Endothelial cell of umbilical vein (primary cell): ENCODE measurements at regions not wholly inside any gene's neighbourhood (a gene's known extent, or its start where the extent isn't known, plus 50 kb on each side); places are given as distances from the start of the nearest gene placed in this dataset.

Experiments used
- BruUV-seq: library from RNA; stranded (reverse); fragments of 400-500 nt; replicated peaks from 2 replicates; lab custom pipeline; 2021; lab: Mats Ljungman, UMichigan
- CTCF ChIA-PET: fragments of 300-600, 350-600 bp; sonication (Branson Sonifier 250); formaldehyde crosslinking; loops from one replicate; lab custom pipeline; 2021; ENCODE audit warnings: antibody characterized with exemption, inconsistent platforms; lab: Charles Lee
- POLR2A ChIA-PET: fragments of 300-600, 350-600 bp; sonication (Branson Sonifier 250); formaldehyde crosslinking; loops from one replicate; lab custom pipeline; 2021; ENCODE audit warnings: antibody characterized with exemption, inconsistent platforms; lab: Charles Lee
- DNase-seq: peaks from one replicate; pipeline ENCODE4 v3.0.0-alpha.2; 2011; ENCODE audit warnings: low read depth, low spot score
- FAIRE-seq: peaks from 2 replicates; lab custom pipeline; 2011; peaks lifted over from hg19 to GRCh38; lab: Jason Lieb, UNC
- H2AFZ ChIP-seq: 2 replicates; pipeline ENCODE4 v1.6.0; 2012; ENCODE audit warnings: low read depth, low read length, control low read depth, inconsistent platforms
- H3K27ac ChIP-seq: 2 replicates; pipeline ENCODE4 v1.5.1; 2011; ENCODE audit warnings: low read depth, mild to moderate bottlenecking, control low read depth, low read length, moderate library complexity; ENCODE audit not compliant: insufficient read depth
- H3K27me3 ChIP-seq, 2 experiments: 2 replicates each; pipeline versions ENCODE4 v1.6.0 to v1.6.1; 2011; ENCODE audit warnings: low read length in 2 of 2, mixed read lengths in 1 of 2; ENCODE audit not compliant: control insufficient read depth in 2 of 2, insufficient read depth in 2 of 2
- H3K36me3 ChIP-seq, 2 experiments: 2 replicates in 1 of 2; 3 replicates in 1 of 2; pipeline ENCODE4 v1.5.1; 2011; ENCODE audit warnings: low read length in 2 of 2, mild to moderate bottlenecking in 1 of 2, moderate library complexity in 1 of 2; ENCODE audit not compliant: control insufficient read depth in 2 of 2, insufficient read depth in 2 of 2; ENCODE audit errors: extremely low read depth in 1 of 2
- H3K4me1 ChIP-seq: 3 replicates; pipeline ENCODE4 v1.5.1; 2011; ENCODE audit warnings: mild to moderate bottlenecking, low read length; ENCODE audit not compliant: control insufficient read depth, insufficient read depth; ENCODE audit errors: extremely low read depth
- H3K4me2 ChIP-seq: 2 replicates; pipeline ENCODE4 v1.6.1; 2011; ENCODE audit warnings: low read length, control low read depth, mixed read lengths; ENCODE audit not compliant: insufficient read depth
- H3K4me3 ChIP-seq, 3 experiments: fragments of 200-600 bp in 1 of 3; sonication (generic), shearing (Covaris generic) in 1 of 3; replicated peaks in 1 of 3; 2 replicates each; pipeline ENCODE4 v1.5.1; 2011 to 2016; ENCODE audit warnings: control low read depth in 3 of 3, low read length in 3 of 3, mild to moderate bottlenecking in 2 of 3, inconsistent platforms in 1 of 3, low read depth in 1 of 3, moderate library complexity in 1 of 3; ENCODE audit not compliant: insufficient read depth in 1 of 3
- H3K79me2 ChIP-seq: 2 replicates; pipeline ENCODE4 v1.6.0; 2012; ENCODE audit warnings: low read length, inconsistent platforms; ENCODE audit not compliant: control insufficient read depth, insufficient read depth
- H3K9ac ChIP-seq: replicated peaks from 2 replicates; pipeline ENCODE3; 2011; ENCODE audit warnings: low read length, control low read depth; ENCODE audit not compliant: insufficient read depth; ENCODE audit errors: extremely low read depth
- H3K9me1 ChIP-seq: replicated peaks from 3 replicates; pipeline ENCODE4 v1.6.0; 2011; ENCODE audit warnings: mild to moderate bottlenecking, low read length; ENCODE audit not compliant: control insufficient read depth, insufficient read depth; ENCODE audit errors: extremely low read depth
- H3K9me3 ChIP-seq: replicated peaks from 2 replicates; pipeline ENCODE4 v1.5.1; 2012; ENCODE audit warnings: low read length, inconsistent platforms; ENCODE audit not compliant: control insufficient read depth, insufficient read depth
- H4K20me1 ChIP-seq: replicated peaks from 2 replicates; pipeline ENCODE3; 2011; ENCODE audit warnings: mild to moderate bottlenecking, low read length; ENCODE audit not compliant: control insufficient read depth, insufficient read depth; ENCODE audit errors: extremely low read depth
- EZH2 ChIP-seq: IDR thresholded peaks from 2 replicates; pipeline ENCODE4 v1.6.1; 2012; ENCODE audit warnings: borderline replicate concordance, low read depth, mild to moderate bottlenecking, moderate library complexity, low read length, inconsistent platforms; ENCODE audit not compliant: severe bottlenecking
- FOS ChIP-seq: IDR thresholded peaks from 2 replicates; pipeline ENCODE4 v1.6.1; 2011; ENCODE audit warnings: mild to moderate bottlenecking, low read length, moderate library complexity, borderline replicate concordance; ENCODE audit not compliant: insufficient read depth
- GATA2 ChIP-seq: IDR thresholded peaks from 2 replicates; pipeline ENCODE4 v1.7.0; 2011; ENCODE audit warnings: low read depth, mild to moderate bottlenecking, moderate library complexity, mixed read lengths, low read length; ENCODE audit not compliant: insufficient read length, insufficient read depth
- JUN ChIP-seq: IDR thresholded peaks from 2 replicates; pipeline ENCODE4 v1.6.1; 2011; ENCODE audit warnings: borderline replicate concordance, low read depth; ENCODE audit not compliant: insufficient read length, insufficient read depth
- MAX ChIP-seq: IDR thresholded peaks from 2 replicates; pipeline ENCODE4 v1.6.1; 2011; ENCODE audit not compliant: insufficient read depth, insufficient read length
- MYC ChIP-seq: IDR thresholded peaks from one replicate; pipeline ENCODE4 v1.6.1; 2011; ENCODE audit warnings: mild to moderate bottlenecking, low read depth, low read length
- POLR2A ChIP-seq: IDR thresholded peaks from 2 replicates; pipeline ENCODE4 v1.6.1; 2012; ENCODE audit warnings: low read depth, mild to moderate bottlenecking, control low read depth, low read length
- POLR2AphosphoS5 ChIP-seq: IDR thresholded peaks from 2 replicates; pipeline ENCODE4 v1.6.1; 2012; ENCODE audit warnings: low read depth, mild to moderate bottlenecking, control low read depth, low read length, moderate library complexity; ENCODE audit not compliant: insufficient read depth
- dilution Hi-C: fragments of 300-500 bp; cut with MboI; formaldehyde crosslinking; loops from one replicate; pipeline ENCODE4 v1.15.0; 2019; ENCODE audit warnings: low sequenced_read_pairs; ENCODE audit not compliant: extremely low pct_ligation_motif_present
- intact Hi-C: fragments of 100-400 bp; cut with micrococcal nuclease; formaldehyde crosslinking; loops from one replicate; pipeline ENCODE4 v1.10.0; 2022
- TF ChIP-seq, protein P1 (sequence below), 2 donors: IDR thresholded peaks; 1 replicate in 1 of 2; 2 replicates in 1 of 2; pipeline ENCODE4 v1.5.1; 2011; ENCODE audit warnings: low read length in 2 of 2, mild to moderate bottlenecking in 2 of 2, moderate library complexity in 2 of 2, control low read depth in 1 of 2, inconsistent platforms in 1 of 2, low read depth in 1 of 2; ENCODE audit not compliant: insufficient read depth in 1 of 2; ENCODE audit errors: extremely low read depth in 1 of 2

DNA sequence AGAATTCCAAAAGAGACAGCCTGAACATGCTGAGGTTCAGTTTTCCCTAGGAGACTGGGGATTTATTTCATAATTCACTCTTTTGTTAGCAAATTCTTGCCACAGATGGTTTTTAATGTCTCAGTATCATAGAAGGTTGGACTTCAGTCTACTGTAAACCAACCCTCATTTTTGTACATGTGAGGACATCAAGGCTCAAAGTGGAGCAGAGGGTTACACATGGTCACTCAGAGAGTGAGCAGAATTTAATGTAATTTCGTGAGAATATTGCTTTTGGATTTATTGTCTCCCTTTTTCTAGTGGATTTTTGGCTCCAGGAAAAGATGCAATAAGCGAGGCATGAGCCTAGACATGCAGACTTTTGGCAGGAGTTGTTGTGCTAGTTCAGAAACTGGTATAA, 210.8 kb upstream of the JUN start:
- Histone ChIP-seq H3K9ac (no peak overlapping the region), H3K27ac (no peak overlapping the region), H3K9me1 (no peaks in the 10 kb centered on the region), H3K9me3 (no peaks in the 10 kb centered on the region), H3K4me3 (no peak overlapping the region), H3K4me1 (no peaks in the 10 kb centered on the region), H3K27me3 (no peaks in the 10 kb centered on the region), H3K4me2 (no peak overlapping the region), H4K20me1 (no peaks in the 10 kb centered on the region), H3K79me2 (no peaks in the 10 kb centered on the region), H2AFZ (no peak overlapping the region), H3K36me3 (no peaks in the 10 kb centered on the region)
- intact Hi-C loops (no loop called here), dilution Hi-C loops (no loop called here)
- TF ChIP-seq POLR2AphosphoS5 (no peak), POLR2A (no peak), EZH2 (no peak), MAX (no peak), MYC (no peak), FOS (no peak), JUN (no peak), GATA2 (no peak)
- TF ChIP-seq, protein P1, sequence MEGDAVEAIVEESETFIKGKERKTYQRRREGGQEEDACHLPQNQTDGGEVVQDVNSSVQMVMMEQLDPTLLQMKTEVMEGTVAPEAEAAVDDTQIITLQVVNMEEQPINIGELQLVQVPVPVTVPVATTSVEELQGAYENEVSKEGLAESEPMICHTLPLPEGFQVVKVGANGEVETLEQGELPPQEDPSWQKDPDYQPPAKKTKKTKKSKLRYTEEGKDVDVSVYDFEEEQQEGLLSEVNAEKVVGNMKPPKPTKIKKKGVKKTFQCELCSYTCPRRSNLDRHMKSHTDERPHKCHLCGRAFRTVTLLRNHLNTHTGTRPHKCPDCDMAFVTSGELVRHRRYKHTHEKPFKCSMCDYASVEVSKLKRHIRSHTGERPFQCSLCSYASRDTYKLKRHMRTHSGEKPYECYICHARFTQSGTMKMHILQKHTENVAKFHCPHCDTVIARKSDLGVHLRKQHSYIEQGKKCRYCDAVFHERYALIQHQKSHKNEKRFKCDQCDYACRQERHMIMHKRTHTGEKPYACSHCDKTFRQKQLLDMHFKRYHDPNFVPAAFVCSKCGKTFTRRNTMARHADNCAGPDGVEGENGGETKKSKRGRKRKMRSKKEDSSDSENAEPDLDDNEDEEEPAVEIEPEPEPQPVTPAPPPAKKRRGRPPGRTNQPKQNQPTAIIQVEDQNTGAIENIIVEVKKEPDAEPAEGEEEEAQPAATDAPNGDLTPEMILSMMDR (IDR thresholded peaks at IDR 0.05; ENCODE audit: extremely low read depth in 1 of 2, insufficient read depth in 1 of 2, low read depth in 1 of 2, low read length in 2 of 2), result no peak
- no TSS peak for BruUV-seq
- DNase-seq (no peak), FAIRE-seq (no peak)
- ChIA-PET CTCF (no interaction called here), POLR2A (no interaction called here)
